ENCODE measurements at regions not wholly inside any gene's neighbourhood (a gene's known extent, or its start where the extent isn't known, plus 50 kb on each side); places are given as distances from the start of the nearest gene placed in this dataset.
A peak's percentile ranks its signal among the peaks of the same experiment; 100 is the strongest.
"Not testable (repeated sequence)": the region's sequence is repeated elsewhere in the genome, so short reads cannot be mapped to it uniquely, and the experiment has no call there.

GRCh38 chr6:4677011-4677750 is 99.0 kb upstream of the CDYL start:
- DNase-seq (ENCODE audit: low read depth), result no peak

GRCh38 chr6:4676016-4676415 is 100.2 kb upstream of the CDYL start:
- no peak for DNase-seq (ENCODE audit: low read depth)

- no peak for DNase-seq (ENCODE audit: low read depth)
These were observed 101.1 kb upstream of the CDYL start for GRCh38 chr6:4675121-4675520.

GRCh38 chr6:4673861-4674260 is 102.3 kb upstream of the CDYL start:
- DNase-seq (ENCODE audit: low read depth), result no peak

GRCh38 chr6:4672772-4673171 is 103.4 kb upstream of the CDYL start:
- DNase-seq (ENCODE audit: low read depth), result no peak

GRCh38 chr6:4671587-4672115 is 104.6 kb upstream of the CDYL start:
- no peak for DNase-seq (ENCODE audit: low read depth)

GRCh38 chr6:4670824-4671409 is 105.3 kb upstream of the CDYL start:
- DNase-seq (ENCODE audit: low read depth), result no peak

GRCh38 chr6:4670290-4670689 is 105.9 kb upstream of the CDYL start:
- no peak for DNase-seq (ENCODE audit: low read depth)

GRCh38 chr6:4668271-4669179 is 107.7 kb upstream of the CDYL start:
- DNase-seq (ENCODE audit: low read depth), result no peak

- DNase-seq (ENCODE audit: low read depth), result no peak
These were observed 108.6 kb upstream of the CDYL start for GRCh38 chr6:4667591-4667990.

- no peak for DNase-seq (ENCODE audit: low read depth)
These were observed 109.2 kb upstream of the CDYL start for GRCh38 chr6:4666886-4667513.

GRCh38 chr6:4665489-4666417 is 110.5 kb upstream of the CDYL start:
- no peak for DNase-seq (ENCODE audit: low read depth)

GRCh38 chr6:4664911-4665310 is 111.3 kb upstream of the CDYL start:
- no peak for DNase-seq (ENCODE audit: low read depth)

- peak; percentile 74 for DNase-seq (ENCODE audit: low read depth)
These were observed 112.0 kb upstream of the CDYL start for GRCh38 chr6:4664117-4664626.

- DNase-seq (ENCODE audit: low read depth), result no peak
These were observed 113.3 kb upstream of the CDYL start for GRCh38 chr6:4662886-4663285.

GRCh38 chr6:4661391-4661790 is 114.8 kb upstream of the CDYL start:
- no peak for DNase-seq (ENCODE audit: low read depth)

GRCh38 chr6:4660377-4661321 is 115.6 kb upstream of the CDYL start:
- DNase-seq (ENCODE audit: low read depth), result no peak

- DNase-seq (ENCODE audit: low read depth), result not testable (repeated sequence)
These were observed 116.5 kb upstream of the CDYL start for GRCh38 chr6:4659719-4660118.

- no peak for DNase-seq (ENCODE audit: low read depth)
These were observed 117.7 kb upstream of the CDYL start for GRCh38 chr6:4658486-4658885.

All from forelimb muscle (tissue), 1 donor.